Activated T-cell treated with anti-CD3 and anti-CD28 coated beads, Interleukin-2, amount 50 U/mL, for 72 hours (primary cell): ENCODE measurements at regions not wholly inside any gene's neighbourhood (a gene's known extent, or its start where the extent isn't known, plus 50 kb on each side); places are given as distances from the start of the nearest gene placed in this dataset.
"Not testable (repeated sequence)": the region's sequence is repeated elsewhere in the genome, so short reads cannot be mapped to it uniquely, and the experiment has no call there.

Experiments
- ATAC-seq, 2 donors: fragments of 150-1000 bp; cut with Tn5 transposase; replicated peaks in 1 of 2; 2 replicates each; pipeline ENCODE4 v1.10.0; 2021; ENCODE audit warnings: moderate library complexity in 2 of 2, mild to moderate bottlenecking in 1 of 2
- DNase-seq, 2 donors: peaks; one replicate each; pipeline ENCODE4 v3.0.0; 2021 to 2022; ENCODE audit warnings: mixed read lengths in 1 of 2
- H3K27ac Mint-ChIP-seq: one replicate; pipeline ENCODE4 v1.8.0; 2022; ENCODE audit warnings: mild to moderate bottlenecking, moderate library complexity, mixed read lengths
- H3K27me3 Mint-ChIP-seq: one replicate; pipeline ENCODE4 v1.8.0; 2022; ENCODE audit warnings: low read depth, mixed read lengths
- H3K36me3 Mint-ChIP-seq, 2 donors: one replicate each; pipeline ENCODE4 v1.8.0; 2022; ENCODE audit warnings: mixed read lengths in 2 of 2, mild to moderate bottlenecking in 1 of 2; ENCODE audit not compliant: insufficient read depth in 2 of 2
- H3K4me1 Mint-ChIP-seq: one replicate; pipeline ENCODE4 v1.8.0; 2022; ENCODE audit warnings: low read depth, mixed read lengths
- H3K4me3 Mint-ChIP-seq, 2 donors: one replicate each; pipeline ENCODE4 v1.8.0; 2022; ENCODE audit warnings: mild to moderate bottlenecking in 2 of 2, mixed read lengths in 2 of 2, moderate library complexity in 2 of 2
- H3K9me3 Mint-ChIP-seq, 2 donors: one replicate each; pipeline ENCODE4 v1.8.0; 2022; ENCODE audit warnings: mixed read lengths in 2 of 2

DNA sequence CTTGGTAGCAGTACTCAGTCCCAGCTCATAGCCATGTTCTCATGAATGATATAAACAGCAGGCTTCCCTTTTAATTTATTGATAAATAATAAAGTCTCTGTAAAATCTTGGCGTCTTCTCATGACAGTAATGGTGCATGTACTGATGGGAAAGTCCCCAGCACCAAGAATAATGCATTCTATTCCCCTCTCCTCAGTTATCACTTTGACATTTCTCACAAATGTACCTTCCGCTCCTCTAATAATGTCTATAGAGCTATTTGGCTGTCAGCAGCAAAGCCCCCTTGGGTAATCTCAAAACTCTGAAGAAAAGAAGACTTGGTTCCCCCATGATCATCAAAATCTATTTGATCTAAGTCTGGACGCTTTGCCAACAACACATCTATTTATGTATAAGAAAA lies 185.0 kb upstream of the SPTLC3 start:
- Mint-ChIP-seq H3K4me3 (no peak overlapping the region), H3K27me3 (no peaks in the 10 kb centered on the region), H3K36me3 (no peaks in the 10 kb centered on the region), H3K27ac (no peak overlapping the region), H3K9me3 (peaks cover 1 to 5% of the 10 kb centered on the region in 2 donors), H3K4me1 (no peaks in the 10 kb centered on the region)
- DNase-seq (no peak), ATAC-seq (no peak)

DNA sequence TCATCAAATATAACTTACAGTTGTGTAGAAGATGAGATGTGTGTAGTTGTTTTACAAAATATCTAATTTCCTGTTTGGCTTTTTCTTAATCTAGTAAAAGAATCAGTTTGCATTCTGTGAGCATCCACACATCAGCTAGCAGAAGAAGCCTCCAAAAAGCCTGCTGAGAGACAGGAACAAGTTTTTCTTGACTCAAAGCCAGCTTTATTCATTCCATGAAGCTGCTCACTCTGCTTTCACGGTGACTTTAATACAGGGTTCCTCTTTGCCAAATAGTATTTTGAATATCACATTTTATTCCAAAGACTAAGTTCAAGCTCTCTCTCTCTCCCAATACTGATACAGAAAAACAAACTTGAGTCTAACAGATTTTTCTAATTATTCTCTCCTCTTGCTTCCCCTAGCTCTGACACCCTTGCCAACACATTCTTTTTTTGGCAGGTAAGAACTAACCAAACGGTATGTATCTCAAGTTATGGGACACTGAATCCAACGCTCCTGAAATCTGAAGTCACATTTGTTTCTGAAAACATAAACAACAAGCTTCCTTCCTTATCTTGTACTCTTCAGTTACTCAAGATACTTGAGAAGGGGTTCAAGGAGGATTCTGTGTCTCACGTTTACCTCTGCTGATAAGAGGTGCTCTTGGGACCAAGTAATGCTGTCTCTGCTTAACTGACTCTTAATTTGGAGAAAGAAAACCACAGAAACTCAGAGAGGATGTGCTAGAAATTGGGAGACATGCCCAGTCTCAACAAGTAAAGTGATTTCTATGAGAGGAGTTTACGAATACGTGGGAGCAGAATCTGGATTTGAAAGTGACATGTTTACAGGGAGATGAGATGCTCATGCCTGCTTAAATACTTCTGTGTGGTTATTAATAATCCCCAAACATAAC lies 184.2 kb upstream of the SPTLC3 start:
- Mint-ChIP-seq H3K4me3 (no peak overlapping the region), H3K4me1 (no peaks in the 10 kb centered on the region), H3K36me3 (no peaks in the 10 kb centered on the region), H3K27ac (no peak overlapping the region), H3K9me3 (peaks cover 1 to 5% of the 10 kb centered on the region in 2 donors), H3K27me3 (no peaks in the 10 kb centered on the region)
- DNase-seq, result no peak
- no peak for ATAC-seq

DNA sequence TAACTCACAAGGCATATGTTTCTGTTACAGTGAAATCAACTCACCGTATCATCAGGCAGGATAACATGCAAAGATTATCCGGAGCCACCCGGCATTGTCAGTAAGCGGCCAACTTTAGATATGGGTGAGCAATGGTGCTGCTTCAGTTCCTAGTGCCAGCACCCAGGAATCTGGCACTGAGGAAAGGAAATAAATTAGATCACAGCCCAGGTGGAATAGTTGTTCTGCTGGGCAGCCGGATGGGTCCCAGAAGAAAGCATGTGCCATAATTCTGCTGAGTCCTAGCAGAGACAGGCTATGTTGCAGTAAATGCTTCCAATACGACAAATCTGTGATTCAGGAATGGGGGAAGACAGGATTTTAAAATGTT lies 183.6 kb upstream of the SPTLC3 start:
- Mint-ChIP-seq H3K36me3 (no peaks in the 10 kb centered on the region), H3K9me3 (peaks cover 1 to 5% of the 10 kb centered on the region in 2 donors), H3K27ac (no peak overlapping the region), H3K4me3 (no peak overlapping the region), H3K4me1 (no peaks in the 10 kb centered on the region), H3K27me3 (no peaks in the 10 kb centered on the region)
- DNase-seq (no peak), ATAC-seq (no peak)

DNA sequence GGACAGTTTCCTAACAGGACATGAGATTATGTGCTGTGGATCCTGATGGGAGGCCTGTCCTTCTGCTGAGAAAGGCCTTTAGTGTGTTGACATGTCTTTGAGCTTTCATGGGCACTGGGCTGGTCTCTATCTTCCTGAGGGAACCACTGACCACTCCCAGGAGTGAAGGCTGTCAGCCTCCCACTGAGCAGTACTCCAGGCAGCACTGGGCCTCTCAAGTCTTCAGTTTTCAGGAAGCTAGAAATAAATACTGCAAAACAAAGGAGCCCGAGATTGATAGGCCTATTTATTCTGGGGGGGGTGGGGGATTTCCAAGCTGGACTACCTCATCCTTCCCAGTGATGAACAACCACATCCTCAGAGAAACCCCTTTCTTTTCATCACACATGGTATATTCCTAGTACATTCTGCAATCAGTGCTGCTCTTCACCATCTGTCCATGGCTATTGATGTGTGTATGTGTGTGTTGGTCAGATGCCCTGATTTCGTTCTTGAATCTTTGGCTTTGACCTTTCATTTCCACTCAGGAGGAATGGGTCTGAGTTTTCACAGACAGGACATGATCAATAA lies 180.9 kb upstream of the SPTLC3 start:
- Mint-ChIP-seq H3K27me3 (no peaks in the 10 kb centered on the region), H3K27ac (no peak overlapping the region), H3K36me3 (no peaks in the 10 kb centered on the region), H3K9me3 (peaks cover 0 to 5% of the 10 kb centered on the region in 2 donors), H3K4me1 (no peaks in the 10 kb centered on the region), H3K4me3 (no peak overlapping the region)
- no peak for ATAC-seq
- DNase-seq, result no peak

DNA sequence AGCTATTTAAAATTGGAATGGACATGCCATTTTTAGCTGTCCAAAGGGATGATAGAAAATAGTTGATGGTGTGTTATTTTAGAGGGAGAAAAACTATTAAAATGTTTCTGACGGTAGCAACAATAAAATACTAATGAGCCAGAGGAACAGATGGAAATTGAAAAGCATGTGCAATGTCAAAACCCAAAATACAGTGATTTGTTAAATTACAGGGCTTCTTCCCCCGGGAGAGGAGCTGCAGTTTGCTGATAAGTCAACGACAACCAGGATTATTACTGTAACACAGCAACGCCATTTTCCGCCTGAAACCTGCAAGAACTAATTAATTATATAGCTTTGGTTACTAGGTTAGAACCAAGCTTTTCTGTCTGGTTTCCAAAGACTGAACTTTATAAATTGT lies 179.6 kb upstream of the SPTLC3 start:
- Mint-ChIP-seq H3K27me3 (no peaks in the 10 kb centered on the region), H3K4me3 (no peak overlapping the region), H3K36me3 (no peaks in the 10 kb centered on the region), H3K4me1 (no peaks in the 10 kb centered on the region), H3K9me3 (peaks cover 0 to 3% of the 10 kb centered on the region in 2 donors), H3K27ac (no peak overlapping the region)
- no peak for ATAC-seq
- DNase-seq, result no peak

DNA sequence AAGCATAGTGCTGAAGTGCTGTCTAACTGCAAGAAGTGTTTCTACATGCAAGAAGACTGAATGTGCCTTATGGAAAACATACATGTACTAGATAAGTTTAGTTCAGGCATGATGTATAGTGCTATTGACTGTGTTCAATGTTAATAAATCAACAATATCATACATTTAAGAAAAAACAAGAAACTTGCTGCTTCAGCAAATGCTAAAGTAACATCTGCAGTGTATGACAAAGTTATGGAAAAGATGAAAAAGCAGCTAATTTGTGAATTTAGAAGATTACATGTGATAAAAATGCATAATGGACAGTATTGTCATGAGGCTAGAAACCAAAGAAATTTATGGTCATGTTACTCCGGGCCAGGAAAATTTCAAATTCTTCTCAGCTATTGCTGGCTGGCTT lies 174.9 kb upstream of the SPTLC3 start:
- DNase-seq, result no peak
- no peak for ATAC-seq
- no peaks in the 10 kb centered on the region for H3K36me3 Mint-ChIP-seq

DNA sequence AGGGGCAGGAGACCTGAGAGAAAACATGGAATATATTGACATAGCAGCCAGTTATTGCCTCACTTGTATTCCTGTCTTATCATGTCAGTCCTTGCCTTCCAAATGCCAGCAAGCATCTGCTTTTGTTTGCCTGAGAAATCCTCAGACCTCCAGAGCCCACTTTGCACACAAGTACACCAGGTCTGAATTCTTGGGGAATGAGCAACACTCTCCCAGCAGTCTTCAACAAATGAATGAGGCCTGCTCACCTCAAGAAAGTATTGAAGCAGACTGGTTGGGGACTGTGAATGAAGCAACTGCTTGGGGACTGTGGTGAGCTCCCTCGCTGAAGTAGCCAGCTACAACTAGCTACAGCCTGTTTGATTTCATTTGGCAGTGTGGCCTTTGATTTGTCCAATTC lies 172.8 kb upstream of the SPTLC3 start:
- Mint-ChIP-seq H3K36me3 (no peaks in the 10 kb centered on the region), H3K4me1 (no peaks in the 10 kb centered on the region), H3K27ac (no peak overlapping the region), H3K4me3 (no peak overlapping the region), H3K27me3 (no peaks in the 10 kb centered on the region), H3K9me3 (no peaks in the 10 kb centered on the region)
- DNase-seq (no peak), ATAC-seq (no peak)

More for the DNA sequence above, 174.9 kb upstream of the SPTLC3 start:
- no peaks in the 10 kb centered on the region for H3K4me1 Mint-ChIP-seq
- no peak overlapping the region for H3K27ac Mint-ChIP-seq
- no peaks in the 10 kb centered on the region for H3K27me3 Mint-ChIP-seq
- no peaks in the 10 kb centered on the region for H3K9me3 Mint-ChIP-seq
- no peak overlapping the region for H3K4me3 Mint-ChIP-seq

DNA sequence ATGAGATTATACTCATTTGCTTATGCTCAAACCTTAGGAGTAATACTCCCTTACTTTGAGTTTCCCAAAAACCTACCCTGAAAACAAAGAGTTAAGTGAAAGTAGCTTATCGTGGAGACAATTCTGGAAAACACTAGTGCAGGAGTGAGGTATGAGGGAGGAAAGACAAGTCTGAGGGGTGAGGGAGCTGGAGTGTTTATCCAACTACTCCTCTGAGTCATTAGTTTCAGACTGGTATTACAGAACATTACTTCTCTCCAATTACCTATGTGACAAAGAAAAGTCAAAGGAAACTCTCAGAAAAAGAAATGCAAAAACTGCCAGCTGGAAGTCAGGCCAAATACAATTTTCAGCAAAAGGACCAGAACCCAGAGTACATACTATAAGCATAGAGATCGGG lies 171.1 kb upstream of the SPTLC3 start:
- H3K27me3 Mint-ChIP-seq, result no peaks in the 10 kb centered on the region
- H3K4me3 Mint-ChIP-seq, result no peak overlapping the region
- no peaks in the 10 kb centered on the region for H3K36me3 Mint-ChIP-seq
- no peaks in the 10 kb centered on the region for H3K4me1 Mint-ChIP-seq
- no peaks in the 10 kb centered on the region for H3K9me3 Mint-ChIP-seq
- ATAC-seq (no peak), DNase-seq (no peak)
- H3K27ac Mint-ChIP-seq, result no peak overlapping the region

DNA sequence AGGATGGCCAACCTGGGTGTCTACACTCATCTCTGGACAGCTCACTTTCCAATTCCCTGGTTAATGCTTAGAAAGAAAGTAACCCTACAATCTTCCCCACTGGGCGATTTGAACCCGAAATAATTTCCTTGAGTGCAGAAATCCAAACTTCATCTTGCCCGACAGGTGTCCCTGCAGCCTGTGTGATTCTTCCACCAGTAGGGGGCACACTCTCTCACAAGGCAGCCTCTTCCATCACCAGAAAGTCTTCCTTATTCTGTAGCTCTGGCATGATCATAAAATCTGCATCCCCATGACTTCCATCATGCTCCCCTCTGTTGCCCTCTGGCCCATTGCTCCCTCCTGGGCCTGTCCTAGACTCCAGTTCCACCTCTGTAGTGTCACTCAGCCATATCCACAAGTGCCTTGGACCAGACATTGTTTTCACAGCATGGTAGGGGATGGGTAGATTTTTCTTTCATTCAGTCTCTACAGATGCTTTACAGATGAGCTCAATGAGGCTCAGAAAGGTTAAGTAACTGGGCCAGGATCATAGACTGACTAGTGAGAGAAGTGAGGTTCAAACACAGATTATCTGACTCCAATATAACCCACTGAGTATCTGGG lies 170.4 kb upstream of the SPTLC3 start:
- no peaks in the 10 kb centered on the region for H3K27me3 Mint-ChIP-seq
- DNase-seq (no peak), ATAC-seq (no peak)
- no peak overlapping the region for H3K27ac Mint-ChIP-seq
- no peak overlapping the region for H3K4me3 Mint-ChIP-seq
- no peaks in the 10 kb centered on the region for H3K9me3 Mint-ChIP-seq
- H3K4me1 Mint-ChIP-seq, result no peaks in the 10 kb centered on the region
- no peaks in the 10 kb centered on the region for H3K36me3 Mint-ChIP-seq

DNA sequence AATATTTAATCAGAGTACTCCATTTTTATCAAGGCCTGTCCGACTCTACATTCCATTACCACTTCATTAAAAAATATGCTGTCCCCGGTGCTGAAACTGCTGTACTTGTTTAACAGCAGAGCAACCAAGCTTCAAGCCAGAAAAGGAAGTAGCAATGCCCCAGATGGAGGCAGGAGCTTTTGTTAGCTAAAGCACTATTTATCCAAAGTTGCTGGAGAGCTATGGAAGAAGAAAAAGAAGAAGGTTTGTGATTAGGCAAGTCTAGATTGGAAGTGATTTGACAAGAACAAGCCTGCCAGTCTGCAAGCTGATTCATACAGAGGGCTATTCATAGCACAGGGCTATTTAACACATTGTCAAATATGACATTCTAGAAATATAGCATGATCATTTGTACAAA lies 160.9 kb upstream of the SPTLC3 start:
- no peak for DNase-seq
- Mint-ChIP-seq H3K9me3 (no peaks in the 10 kb centered on the region), H3K4me3 (no peak overlapping the region), H3K36me3 (no peaks in the 10 kb centered on the region), H3K4me1 (no peaks in the 10 kb centered on the region), H3K27me3 (peaks cover 7% of the 10 kb centered on the region), H3K27ac (no peak overlapping the region)
- no peak for ATAC-seq

DNA sequence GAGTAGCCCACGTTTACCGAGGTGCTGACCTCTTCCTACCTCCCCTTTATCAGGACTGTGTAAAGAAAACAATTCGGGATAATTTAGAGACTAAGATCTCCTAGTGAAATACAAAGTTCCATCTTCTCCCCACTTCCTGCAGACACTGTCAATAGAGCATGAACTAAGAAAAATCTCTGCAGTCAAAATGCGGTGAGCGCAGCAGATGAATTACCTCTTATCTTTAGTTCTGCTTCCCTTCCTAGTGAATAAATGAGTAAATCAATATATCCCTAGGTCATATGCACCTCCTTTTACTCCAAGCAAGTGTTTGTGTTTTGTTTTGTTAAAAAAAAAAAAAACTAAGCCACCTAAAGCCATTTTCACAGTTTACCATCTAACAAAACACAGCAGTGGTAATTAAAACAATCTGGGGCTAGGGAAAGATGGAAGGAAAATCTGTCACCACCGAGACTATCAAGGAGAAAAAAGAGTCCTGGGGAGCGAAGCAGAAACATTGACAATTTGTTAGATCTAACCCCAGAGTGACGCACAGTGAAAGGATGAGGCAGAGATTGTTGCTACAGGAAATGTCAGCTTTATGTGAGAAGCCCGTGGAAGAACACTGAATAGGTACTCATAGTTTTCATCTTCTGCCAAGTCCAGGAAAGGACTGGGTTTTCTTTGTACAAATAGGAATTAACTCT lies 159.4 kb upstream of the SPTLC3 start:
- Mint-ChIP-seq H3K27ac (no peak overlapping the region), H3K4me3 (no peak overlapping the region), H3K4me1 (no peaks in the 10 kb centered on the region), H3K9me3 (peaks cover 1% of the 10 kb centered on the region in 2 donors), H3K36me3 (no peaks in the 10 kb centered on the region), H3K27me3 (peaks cover 7% of the 10 kb centered on the region)
- ATAC-seq, result no peak
- no peak for DNase-seq

DNA sequence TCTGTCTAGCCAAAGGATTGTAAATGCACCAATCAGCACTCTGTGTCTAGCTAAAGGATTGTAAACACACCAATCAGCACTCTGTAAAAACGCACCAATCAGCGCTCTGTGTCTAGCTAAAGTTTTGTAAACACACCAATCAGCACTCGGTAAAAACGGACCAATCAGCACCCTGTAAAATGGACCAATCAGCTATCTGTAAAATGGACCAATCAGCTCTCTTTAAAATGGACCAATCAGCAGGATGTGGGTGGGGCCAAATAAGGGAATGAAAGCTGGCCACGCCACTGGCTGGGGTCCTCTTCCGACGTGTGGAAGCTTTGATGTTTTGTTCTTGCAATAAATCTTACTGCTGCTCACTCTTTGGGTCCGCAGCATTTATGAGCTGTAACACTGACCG lies 151.1 kb upstream of the SPTLC3 start:
- H3K27me3 Mint-ChIP-seq, H3K4me3 Mint-ChIP-seq, H3K27ac Mint-ChIP-seq, H3K4me1 Mint-ChIP-seq, H3K36me3 Mint-ChIP-seq, ATAC-seq, DNase-seq: not testable (repeated sequence)
- peaks cover 11 to 15% of the 10 kb centered on the region in 2 donors for H3K9me3 Mint-ChIP-seq

DNA sequence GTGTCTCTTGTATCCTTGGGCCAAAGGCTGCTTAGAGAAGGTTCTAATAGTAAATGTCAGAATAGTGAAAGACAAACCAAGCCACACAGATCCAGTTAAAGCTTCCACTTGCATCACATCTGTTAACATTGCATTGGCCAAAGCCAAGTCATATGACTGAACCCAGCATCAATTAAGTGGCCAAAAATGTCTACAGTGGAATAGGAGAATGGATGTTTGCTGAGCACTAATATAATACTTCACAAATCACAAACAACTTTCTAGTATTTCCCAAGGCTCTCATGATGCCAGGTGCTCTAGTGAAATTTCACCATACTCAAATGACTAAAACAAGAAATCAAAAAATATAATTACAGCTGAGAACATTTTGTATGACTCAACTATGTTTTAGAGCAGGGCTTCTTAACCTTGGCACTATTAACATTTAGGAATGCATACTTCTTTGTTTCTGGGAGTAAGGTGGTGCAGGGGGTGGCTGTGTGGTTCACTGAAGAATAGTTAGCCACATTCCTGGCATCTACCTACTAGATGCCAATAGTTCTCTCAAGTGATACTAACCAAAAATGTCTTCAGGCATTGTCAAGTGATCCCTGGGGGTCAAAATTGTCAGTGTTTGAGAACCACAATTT lies 148.0 kb upstream of the SPTLC3 start:
- no peaks in the 10 kb centered on the region for H3K36me3 Mint-ChIP-seq
- no peak overlapping the region for H3K27ac Mint-ChIP-seq
- H3K9me3 Mint-ChIP-seq, result peaks cover 6 to 11% of the 10 kb centered on the region in 2 donors
- no peaks in the 10 kb centered on the region for H3K27me3 Mint-ChIP-seq
- H3K4me1 Mint-ChIP-seq, result no peaks in the 10 kb centered on the region
- no peak overlapping the region for H3K4me3 Mint-ChIP-seq
- ATAC-seq (no peak), DNase-seq (no peak)
